Breast epithelium (tissue), 3 donors: ENCODE measurements at regions not wholly inside any gene's neighbourhood (a gene's known extent, or its start where the extent isn't known, plus 50 kb on each side); places are given as distances from the start of the nearest gene placed in this dataset.

Source experiments
- POLR2A ChIP-seq: fragments of 450-650 bp; IDR thresholded peaks from one replicate; pipeline ENCODE4 v1.6.1; 2016; ENCODE audit warnings: antibody characterized with exemption, mild to moderate bottlenecking, moderate library complexity
- TF ChIP-seq, protein P1 (sequence below), 3 donors: fragments of 450-650 bp; IDR thresholded peaks; one replicate each; pipeline ENCODE4 v1.5.1; 2016 to 2017; ENCODE audit warnings: antibody characterized with exemption in 3 of 3, mild to moderate bottlenecking in 3 of 3, moderate library complexity in 3 of 3

DNA sequence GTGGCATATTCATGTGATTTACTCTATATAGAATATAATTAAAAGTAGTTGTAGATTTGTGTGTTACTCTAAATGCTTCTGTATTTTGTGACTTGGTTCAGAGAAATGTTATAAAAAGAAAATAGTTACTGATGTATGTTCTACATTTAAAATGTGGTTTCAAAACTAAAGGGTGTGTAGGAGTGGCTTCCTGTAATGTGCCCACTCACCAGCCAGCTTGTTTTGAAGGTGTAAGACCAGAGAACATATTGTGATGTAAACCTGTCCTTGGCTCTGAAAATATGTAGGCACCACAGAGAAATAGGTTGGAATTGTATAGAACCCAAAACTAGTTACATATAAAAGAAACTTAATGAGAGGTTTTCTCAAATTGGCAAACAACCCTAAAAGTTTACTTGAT, 51.2 kb upstream of the ARRDC3 start:
- TF ChIP-seq, protein P1, sequence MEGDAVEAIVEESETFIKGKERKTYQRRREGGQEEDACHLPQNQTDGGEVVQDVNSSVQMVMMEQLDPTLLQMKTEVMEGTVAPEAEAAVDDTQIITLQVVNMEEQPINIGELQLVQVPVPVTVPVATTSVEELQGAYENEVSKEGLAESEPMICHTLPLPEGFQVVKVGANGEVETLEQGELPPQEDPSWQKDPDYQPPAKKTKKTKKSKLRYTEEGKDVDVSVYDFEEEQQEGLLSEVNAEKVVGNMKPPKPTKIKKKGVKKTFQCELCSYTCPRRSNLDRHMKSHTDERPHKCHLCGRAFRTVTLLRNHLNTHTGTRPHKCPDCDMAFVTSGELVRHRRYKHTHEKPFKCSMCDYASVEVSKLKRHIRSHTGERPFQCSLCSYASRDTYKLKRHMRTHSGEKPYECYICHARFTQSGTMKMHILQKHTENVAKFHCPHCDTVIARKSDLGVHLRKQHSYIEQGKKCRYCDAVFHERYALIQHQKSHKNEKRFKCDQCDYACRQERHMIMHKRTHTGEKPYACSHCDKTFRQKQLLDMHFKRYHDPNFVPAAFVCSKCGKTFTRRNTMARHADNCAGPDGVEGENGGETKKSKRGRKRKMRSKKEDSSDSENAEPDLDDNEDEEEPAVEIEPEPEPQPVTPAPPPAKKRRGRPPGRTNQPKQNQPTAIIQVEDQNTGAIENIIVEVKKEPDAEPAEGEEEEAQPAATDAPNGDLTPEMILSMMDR (IDR thresholded peaks at IDR 0.05): no peak
- no peak for TF ChIP-seq POLR2A
